Progenitor cell of endocrine pancreas (in vitro differentiated cells): ENCODE measurements at regions not wholly inside any gene's neighbourhood (a gene's known extent, or its start where the extent isn't known, plus 50 kb on each side); places are given as distances from the start of the nearest gene placed in this dataset.

Source experiments
- DNase-seq: peaks from one replicate; pipeline ENCODE4 v3.0.0; 2021; ENCODE audit warnings: low spot score; ENCODE audit not compliant: unreplicated experiment
- H3K27ac Mint-ChIP-seq: 2 replicates; pipeline ENCODE4 v1.8.0; 2021; ENCODE audit warnings: mild to moderate bottlenecking, moderate library complexity, mixed read lengths
- H3K27me3 Mint-ChIP-seq: 2 replicates; pipeline ENCODE4 v1.8.0; 2021; ENCODE audit warnings: mixed read lengths
- H3K36me3 Mint-ChIP-seq: 2 replicates; pipeline ENCODE4 v1.8.0; 2022; ENCODE audit warnings: mixed read lengths; ENCODE audit not compliant: insufficient read depth
- H3K4me1 Mint-ChIP-seq: 2 replicates; pipeline ENCODE4 v1.8.0; 2021; ENCODE audit warnings: low read depth, mixed read lengths
- H3K4me3 Mint-ChIP-seq: 2 replicates; pipeline ENCODE4 v1.8.0; 2021; ENCODE audit warnings: low read depth, mild to moderate bottlenecking, moderate library complexity, mixed read lengths
- H3K9me3 Mint-ChIP-seq: 2 replicates; pipeline ENCODE4 v1.8.0; 2021; ENCODE audit warnings: low read depth, mixed read lengths
- TF ChIP-seq, protein P1 (sequence below): fragments of 200-600 bp; sonication (generic); IDR thresholded peaks from one replicate; pipeline ENCODE4 v1.5.0; 2021; ENCODE audit warnings: antibody characterized with exemption, mild to moderate bottlenecking; ENCODE audit not compliant: unreplicated experiment

DNA sequence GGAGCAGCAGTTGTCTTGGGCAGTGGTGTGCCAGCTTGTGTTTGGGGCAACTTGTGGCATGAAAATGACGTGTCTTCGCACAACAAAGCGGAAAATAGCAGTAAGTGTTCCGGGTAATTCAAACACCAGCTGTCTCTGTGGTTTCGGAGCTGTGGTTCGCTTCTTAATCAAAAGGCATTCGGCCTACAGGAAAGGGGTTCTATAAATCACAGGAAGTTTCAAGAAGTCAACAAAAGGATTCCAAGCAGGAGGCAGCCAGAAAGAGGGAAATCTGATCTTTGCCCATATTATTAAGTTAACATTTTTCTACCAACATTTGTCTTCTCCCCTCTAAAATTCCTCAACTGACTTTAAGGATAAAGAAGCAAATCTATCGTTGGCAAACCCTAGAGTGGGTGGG lies 353.4 kb downstream of the FGFR2 start:
- H3K27ac Mint-ChIP-seq = no peak overlapping the region
- H3K4me3 Mint-ChIP-seq = no peak overlapping the region
- H3K4me1 Mint-ChIP-seq = peaks cover 25% of the 10 kb centered on the region

DNA sequence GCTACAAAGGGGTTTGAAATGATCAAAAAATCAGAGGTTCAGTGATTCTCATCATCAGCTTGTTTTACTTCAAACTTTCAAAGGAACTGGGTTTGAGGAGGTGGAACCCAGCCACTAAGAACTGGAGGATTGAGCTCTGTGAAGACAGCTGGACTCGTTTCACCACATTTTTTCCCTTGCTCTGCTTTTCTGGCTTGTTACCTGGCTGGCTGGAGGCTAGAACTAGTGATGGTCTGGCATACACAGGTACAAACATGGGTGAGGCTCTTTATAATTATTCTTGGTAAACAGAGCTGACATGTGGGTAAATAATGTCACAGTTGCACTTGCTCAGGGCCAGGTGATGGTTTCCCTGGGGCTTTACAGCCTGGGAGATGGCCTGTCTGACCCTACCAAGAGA lies 352.5 kb downstream of the FGFR2 start:
- Mint-ChIP-seq H3K27ac (peak overlapping the region; percentile 64), H3K36me3 (no peaks in the 10 kb centered on the region), H3K27me3 (no peaks in the 10 kb centered on the region), H3K4me1 (peaks cover 18% of the 10 kb centered on the region), H3K4me3 (no peak overlapping the region), H3K9me3 (no peaks in the 10 kb centered on the region)
- TF ChIP-seq, protein P1, sequence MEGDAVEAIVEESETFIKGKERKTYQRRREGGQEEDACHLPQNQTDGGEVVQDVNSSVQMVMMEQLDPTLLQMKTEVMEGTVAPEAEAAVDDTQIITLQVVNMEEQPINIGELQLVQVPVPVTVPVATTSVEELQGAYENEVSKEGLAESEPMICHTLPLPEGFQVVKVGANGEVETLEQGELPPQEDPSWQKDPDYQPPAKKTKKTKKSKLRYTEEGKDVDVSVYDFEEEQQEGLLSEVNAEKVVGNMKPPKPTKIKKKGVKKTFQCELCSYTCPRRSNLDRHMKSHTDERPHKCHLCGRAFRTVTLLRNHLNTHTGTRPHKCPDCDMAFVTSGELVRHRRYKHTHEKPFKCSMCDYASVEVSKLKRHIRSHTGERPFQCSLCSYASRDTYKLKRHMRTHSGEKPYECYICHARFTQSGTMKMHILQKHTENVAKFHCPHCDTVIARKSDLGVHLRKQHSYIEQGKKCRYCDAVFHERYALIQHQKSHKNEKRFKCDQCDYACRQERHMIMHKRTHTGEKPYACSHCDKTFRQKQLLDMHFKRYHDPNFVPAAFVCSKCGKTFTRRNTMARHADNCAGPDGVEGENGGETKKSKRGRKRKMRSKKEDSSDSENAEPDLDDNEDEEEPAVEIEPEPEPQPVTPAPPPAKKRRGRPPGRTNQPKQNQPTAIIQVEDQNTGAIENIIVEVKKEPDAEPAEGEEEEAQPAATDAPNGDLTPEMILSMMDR = no peak
- DNase-seq = no peak

More for the DNA sequence above, 353.4 kb downstream of the FGFR2 start:
- H3K36me3 Mint-ChIP-seq = no peaks in the 10 kb centered on the region
- TF ChIP-seq, protein P1 = no peak
- H3K27me3 Mint-ChIP-seq = no peaks in the 10 kb centered on the region
- H3K9me3 Mint-ChIP-seq = no peaks in the 10 kb centered on the region
- no peak for DNase-seq

DNA sequence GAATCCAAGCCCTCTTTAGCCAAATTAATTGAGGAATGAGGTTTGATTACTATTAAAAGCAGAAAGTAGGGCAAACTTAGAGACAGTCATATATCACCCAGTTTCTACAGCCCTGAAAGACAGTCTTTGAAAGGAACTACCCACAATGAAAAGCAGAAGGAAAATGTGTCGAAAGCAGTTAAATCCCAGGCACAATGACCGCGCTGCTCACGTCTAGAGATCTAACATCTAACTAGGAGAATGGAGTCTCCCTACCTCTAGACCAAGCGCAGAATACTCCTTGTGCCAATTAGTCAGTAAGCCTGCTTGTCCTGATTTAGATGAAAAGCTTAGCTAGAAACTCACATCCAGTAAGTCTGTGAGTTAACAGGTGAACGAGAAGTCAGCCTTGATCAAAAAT lies 350.0 kb downstream of the FGFR2 start:
- Mint-ChIP-seq H3K9me3 (no peaks in the 10 kb centered on the region), H3K36me3 (no peaks in the 10 kb centered on the region), H3K27me3 (no peaks in the 10 kb centered on the region), H3K27ac (no peak overlapping the region), H3K4me3 (no peak overlapping the region), H3K4me1 (peaks cover 17% of the 10 kb centered on the region)
- no peak for DNase-seq
- TF ChIP-seq, protein P1 = no peak

DNA sequence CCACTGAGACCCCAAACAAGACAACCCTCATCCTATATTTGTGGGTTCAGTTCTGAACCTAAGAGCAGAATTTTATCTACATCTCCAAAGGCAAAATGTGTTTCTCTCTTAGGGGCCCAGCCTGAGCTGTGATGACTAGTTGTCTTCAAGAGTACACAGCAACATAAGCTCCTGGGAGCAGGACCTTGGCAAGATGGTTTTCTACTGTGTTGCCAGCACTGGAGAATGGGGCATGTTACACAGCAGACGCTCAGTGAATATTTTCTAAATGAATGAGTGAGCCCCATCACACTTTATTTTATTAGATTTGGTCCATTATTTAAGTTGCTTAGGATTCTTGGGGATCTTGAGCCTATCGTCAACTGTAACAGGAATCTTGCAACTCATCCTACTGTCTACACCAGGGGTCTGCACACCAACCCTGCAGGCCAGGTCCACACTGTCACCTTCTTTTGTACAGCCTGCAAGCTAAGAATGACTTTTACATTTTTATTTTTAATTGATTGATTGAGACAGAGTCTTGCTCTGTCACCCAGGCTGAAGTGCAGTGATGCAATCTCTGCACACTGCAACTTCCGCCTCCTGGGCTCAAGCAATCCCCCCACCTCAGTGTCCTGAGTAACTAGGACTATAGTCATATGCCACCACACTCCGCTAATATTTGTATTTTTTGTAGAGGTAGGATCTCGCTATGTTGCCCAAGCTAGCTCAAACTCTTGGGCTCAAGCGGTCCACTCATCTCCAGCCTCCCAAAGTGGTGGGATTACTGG lies 347.1 kb downstream of the FGFR2 start:
- Mint-ChIP-seq H3K9me3 (no peaks in the 10 kb centered on the region), H3K36me3 (no peaks in the 10 kb centered on the region), H3K27me3 (no peaks in the 10 kb centered on the region), H3K4me3 (no peak overlapping the region), H3K27ac (no peak overlapping the region), H3K4me1 (peaks cover 1% of the 10 kb centered on the region)
- no peak for DNase-seq
- TF ChIP-seq, protein P1 = no peak

DNA sequence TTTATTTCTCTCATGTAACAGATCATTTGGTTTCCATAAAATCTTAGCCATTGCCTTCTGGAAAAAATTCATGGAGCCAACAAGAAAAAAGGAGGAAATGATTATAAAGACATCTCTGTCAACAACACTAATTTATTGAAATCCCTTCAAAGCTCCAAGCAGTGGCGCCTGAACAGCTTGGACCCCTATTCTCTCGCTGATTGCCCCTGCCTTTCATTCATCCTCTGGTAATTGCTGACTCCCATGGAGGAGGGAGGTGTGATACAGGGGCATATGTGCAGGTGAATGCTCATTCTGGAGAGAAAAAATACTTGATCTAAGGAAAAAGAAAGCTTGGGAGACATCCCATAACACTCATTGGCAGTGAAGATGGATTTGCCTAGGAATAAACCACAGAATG lies 345.5 kb downstream of the FGFR2 start:
- no peak for DNase-seq
- no peaks in the 10 kb centered on the region for H3K4me1 Mint-ChIP-seq

More for the DNA sequence above, 345.5 kb downstream of the FGFR2 start:
- no peak overlapping the region for H3K27ac Mint-ChIP-seq
- H3K36me3 Mint-ChIP-seq = no peaks in the 10 kb centered on the region
- H3K9me3 Mint-ChIP-seq = peaks cover 4% of the 10 kb centered on the region
- no peaks in the 10 kb centered on the region for H3K27me3 Mint-ChIP-seq
- no peak overlapping the region for H3K4me3 Mint-ChIP-seq
- TF ChIP-seq, protein P1 = no peak
